Effector CD8-positive, alpha-beta T cell (primary cell): ENCODE measurements at regions not wholly inside any gene's neighbourhood (a gene's known extent, or its start where the extent isn't known, plus 50 kb on each side); places are given as distances from the start of the nearest gene placed in this dataset.
"Not testable (repeated sequence)": the region's sequence is repeated elsewhere in the genome, so short reads cannot be mapped to it uniquely, and the experiment has no call there.

Experiments used
- DNase-seq: peaks from one replicate; lab custom pipeline; 2025; lab: John Stamatoyannopoulos, UW

DNA sequence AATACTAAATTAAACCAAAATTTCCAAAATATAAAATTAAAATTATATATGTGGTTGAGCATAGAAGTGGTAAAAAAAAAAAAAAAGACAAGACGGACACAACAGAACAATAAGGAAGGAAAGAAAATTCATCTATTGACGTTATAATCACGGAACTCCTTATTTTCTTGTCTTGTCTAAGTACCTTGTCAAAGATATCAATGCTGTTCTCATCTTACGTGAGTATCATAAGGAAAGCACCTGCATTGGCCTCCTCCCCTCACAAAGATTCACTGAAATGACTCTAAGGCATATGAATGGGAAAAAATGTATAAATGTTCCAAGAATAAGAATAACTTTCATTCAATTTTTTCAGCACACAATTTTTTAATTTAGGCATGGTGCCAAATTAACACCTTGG lies 135.4 kb downstream of the PPP1R3A start:
- no peak for DNase-seq

DNA sequence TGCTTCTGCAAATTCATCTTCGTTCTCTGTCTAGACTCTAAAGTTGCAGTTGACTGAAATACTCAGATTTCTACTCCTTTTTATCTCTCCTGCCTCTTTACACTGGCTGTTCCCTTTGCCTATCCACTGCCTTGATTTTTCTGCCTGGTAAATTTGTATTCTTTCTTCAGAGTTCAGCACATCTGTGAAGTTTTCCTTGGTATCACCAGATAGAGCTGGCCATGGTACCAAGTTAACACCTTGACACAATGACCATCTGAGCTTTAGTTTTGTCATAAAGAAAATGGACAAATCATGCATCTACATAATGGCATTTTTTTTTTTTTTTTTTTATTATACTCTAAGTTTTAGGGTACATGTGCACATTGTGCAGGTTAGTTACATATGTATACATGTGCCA lies 143.0 kb downstream of the PPP1R3A start:
- no peak for DNase-seq

DNA sequence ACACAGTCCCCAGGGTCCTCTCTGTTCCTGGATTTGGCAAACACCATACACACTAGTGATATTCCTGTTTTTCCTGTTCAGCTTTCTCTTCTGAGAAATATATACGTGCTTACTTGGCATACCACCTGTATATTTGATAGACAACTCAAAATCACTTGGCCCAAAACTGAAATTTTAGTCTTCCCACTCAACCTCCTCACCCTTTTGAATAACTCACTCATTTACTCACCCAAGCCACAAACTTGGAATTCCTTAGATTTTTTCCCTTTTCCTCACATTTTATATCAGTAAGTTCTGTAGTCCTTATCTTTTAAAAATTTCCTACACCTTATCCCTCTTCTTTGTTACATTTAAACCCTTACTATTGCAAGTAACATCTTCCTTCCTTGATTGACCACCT lies 143.4 kb downstream of the PPP1R3A start:
- DNase-seq: no peak

DNA sequence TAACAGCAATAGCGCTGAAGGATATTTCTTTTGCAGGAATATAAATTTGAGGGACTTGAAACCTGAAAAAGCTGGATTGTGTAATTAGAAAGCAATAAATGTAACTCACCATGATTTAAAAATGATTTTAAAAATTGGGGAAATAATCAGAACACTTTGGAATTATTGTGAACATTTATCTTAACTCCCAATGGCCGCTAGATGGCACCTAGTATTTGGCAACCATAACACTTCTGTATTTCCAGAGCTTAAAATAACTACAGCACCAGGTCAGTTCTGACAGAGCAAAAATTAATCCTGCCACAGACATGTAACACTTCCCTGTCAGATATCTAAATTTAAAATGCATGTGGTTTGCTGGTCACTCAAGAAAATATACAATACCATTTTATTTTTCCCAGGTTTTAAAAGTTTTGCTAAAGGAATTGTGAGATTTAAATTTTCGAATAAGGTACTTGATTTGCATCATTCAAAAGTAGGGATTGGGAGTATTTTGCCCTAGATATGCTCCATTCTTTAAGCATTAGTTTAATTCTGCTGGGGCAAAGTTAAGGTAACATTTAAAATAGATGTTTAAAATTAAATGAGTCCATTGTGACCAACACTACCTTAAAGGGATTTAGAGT lies 144.5 kb downstream of the PPP1R3A start:
- no peak for DNase-seq

DNA sequence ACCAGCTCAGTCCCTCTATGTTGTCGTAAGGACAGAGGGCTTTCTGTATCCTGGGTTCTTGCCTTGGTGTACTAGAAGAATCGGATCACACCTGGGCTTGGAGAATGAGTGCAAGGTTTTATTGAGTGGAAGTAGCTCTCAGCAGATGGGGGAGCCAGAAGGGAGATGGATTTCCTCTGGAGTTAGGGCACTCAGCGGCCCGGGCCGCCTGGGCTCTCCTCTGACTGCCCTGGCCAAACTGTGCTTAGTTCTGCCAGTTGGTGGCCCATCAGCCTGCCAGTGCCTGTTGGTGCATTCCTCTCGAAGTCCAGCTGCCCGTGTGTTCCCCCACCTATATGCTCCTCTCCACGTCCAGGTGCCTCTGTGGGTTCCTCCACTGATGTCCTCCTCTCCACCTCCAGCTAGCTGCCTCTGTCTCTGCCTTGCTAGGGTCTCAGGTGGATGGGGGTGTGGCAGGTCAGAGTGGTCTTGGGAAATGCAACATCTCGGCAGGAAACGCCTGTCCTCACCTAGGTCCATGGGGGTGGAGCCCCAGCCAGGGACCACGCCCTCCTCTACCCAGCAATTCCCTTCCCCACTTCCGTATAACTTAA lies 148.6 kb downstream of the PPP1R3A start:
- no peak for DNase-seq

DNA sequence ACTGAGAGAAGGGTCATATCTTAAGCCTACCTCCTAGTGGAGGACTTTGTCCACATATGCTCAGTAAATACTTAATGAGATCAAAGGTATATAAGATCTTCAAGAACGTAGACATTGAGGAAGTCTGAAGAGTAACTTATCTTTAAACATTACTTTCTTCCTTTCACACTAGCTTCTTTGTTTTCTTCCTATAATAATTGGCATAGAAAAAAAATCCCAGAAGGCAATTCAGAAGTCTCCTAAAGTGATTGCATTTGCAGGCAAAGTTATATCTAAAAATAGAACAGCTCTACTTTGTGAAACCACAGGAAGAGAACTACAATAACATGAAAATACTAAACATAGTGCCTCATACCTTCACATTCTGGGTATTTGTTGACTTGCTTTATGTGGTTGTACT lies 150.4 kb downstream of the PPP1R3A start:
- DNase-seq: no peak

DNA sequence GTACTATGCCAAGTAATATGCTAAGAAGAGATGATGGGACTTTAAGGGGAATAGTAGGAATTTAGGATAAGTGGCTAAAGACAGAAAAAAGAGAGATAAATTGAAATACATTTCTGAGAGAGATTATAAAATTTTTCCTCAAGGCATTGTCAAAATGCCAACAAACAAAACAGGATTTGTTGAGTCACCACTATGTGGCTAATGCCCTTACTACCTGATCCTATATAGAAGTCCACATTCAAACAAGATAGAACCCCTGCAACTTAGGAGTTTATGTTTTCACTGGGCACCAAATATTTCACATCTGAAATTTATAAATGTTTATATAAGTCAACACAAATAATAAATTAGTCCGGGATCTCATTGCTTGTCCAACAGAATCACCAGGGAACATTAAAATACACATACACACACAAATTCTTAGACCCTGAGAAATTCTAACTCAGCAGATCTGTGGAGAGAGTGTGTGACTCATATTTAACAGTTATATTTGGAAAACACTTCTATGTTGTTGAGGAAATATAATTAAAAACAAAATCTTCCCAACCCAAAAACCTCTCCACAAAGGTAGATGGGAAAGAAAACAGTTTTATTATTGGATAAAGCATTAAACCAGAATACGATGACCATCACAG lies 154.3 kb downstream of the PPP1R3A start:
- no peak for DNase-seq

DNA sequence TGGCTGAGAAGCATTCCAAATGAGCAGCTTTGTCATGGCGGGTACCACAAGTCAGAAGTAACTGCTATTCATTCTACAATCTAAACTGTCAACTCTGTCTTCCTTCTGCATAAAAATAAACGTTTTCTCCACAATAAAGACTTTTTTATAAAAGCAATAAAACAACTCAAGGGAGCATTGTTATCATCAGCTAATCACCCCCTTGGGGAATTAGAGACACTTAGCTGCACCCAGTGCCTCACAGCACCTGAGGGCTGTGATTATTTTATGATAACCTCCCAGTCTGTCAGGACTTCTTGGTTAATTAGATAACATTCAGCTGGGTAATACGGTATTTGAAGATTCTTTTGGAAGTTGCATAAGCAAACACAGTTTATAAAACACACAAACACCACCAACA lies 155.6 kb downstream of the PPP1R3A start:
- DNase-seq: no peak

DNA sequence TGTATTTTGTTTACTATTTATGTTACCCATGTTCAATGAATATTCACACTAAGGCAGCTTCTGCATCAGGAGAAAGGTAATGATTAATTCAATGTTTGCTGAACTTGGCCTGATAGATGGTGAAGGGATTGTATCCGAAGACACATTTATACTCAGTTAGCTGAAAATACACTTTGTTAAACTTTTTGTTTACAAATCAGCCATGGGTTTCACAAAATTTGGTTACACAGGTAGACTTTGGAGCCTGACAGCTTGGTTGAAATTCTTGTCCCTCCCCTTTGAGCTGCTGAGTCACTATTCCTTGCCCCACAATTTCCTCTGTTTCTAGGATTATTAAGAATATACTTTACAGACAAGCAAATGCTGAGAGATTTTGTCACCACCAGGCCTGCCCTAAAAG lies 162.6 kb downstream of the PPP1R3A start:
- no peak for DNase-seq

DNA sequence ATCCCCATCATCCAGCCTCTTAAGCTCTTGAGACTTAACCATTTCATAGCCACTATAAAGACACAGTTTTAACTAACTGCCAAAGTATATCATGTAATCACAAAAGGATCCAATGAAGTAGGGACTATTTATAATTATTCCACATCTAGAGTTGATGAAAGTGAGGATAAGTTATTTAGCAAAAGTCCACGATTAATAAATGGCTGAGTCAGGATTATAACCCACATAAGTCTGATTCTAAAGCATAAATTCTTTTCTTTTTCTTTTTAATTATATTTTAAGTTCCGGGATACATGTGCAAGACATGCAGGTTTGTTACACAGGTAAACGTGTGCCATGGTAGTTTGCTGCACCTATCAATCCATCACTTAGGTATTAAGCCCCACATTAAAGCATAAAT lies 166.1 kb downstream of the PPP1R3A start:
- no peak for DNase-seq

DNA sequence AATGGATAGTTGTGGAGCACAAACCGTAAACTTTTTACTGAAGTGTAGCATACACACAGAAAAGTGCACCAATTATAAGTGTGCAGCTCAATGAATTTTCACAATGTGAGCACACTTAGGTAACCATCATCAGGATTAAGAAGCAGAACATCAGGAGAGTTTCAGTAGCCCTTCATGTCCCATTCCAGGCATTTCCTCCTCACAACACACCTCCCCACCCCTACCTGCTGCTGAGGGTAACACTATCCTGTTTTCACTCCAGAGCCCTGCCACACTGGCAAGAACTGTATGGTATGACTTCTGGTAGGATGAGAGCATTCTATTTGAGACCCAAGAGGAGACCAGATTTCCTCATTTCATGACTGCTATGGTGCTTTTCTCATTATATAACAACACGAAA lies 166.5 kb downstream of the PPP1R3A start:
- DNase-seq: no peak

DNA sequence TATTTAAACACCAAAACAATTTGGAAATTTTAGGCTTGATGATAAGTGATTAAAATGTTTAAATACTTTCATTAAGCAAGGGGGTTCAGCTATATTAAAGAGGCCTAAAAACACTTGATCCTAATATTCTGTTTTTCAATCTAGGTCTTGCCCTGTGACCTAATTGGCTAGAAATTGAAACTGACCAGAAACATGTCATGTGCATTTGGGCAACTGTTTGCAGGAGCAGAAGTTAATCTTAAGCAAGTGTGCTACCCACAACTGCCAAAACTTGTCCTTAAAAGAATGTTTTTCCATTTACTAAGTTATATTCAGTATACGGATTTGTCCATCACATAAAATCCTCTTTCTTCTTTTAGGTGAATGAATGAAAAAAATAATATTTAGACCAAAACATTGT lies 167.3 kb downstream of the PPP1R3A start:
- DNase-seq: no peak

DNA sequence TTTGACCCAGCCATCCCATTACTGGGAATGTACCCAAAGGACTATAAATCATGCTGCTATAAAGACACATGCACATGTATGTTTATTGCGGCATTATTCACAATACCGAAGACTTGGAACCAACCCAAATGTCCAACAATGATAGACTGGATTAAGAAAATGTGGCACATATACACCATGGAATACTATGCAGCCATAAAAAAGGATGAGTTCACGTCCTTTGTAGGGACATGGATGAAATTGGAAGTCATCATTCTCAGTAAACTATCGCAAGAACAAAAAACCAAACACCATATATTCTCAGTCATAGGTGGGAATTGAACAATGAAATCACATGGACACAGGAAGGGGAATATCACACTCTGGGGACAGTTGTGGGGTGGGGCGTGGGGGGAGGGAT lies 170.4 kb downstream of the PPP1R3A start:
- not testable (repeated sequence) for DNase-seq

DNA sequence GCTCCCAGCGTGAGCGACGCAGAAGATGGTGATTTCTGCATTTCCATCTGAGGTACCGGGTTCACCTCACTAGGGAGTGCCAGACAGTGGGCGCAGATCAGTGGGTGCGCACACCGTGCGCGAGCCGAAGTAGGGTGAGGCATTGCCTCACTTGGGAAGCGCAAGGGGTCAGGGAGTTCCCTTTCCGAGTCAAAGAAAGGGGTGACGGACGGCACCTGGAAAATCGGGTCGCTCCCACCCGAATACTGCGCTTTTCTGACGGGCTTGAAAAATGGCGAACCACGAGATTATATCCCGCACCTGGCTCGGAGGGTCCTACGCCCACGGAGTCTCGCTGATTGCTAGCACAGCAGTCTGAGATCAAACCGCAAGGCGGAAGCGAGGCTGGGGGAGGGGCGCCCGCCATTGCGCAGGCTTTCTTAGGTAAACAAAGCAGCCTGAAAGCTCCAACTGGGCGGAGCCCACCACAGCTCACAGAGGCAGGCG lies 175.8 kb downstream of the PPP1R3A start:
- DNase-seq: not testable (repeated sequence)

DNA sequence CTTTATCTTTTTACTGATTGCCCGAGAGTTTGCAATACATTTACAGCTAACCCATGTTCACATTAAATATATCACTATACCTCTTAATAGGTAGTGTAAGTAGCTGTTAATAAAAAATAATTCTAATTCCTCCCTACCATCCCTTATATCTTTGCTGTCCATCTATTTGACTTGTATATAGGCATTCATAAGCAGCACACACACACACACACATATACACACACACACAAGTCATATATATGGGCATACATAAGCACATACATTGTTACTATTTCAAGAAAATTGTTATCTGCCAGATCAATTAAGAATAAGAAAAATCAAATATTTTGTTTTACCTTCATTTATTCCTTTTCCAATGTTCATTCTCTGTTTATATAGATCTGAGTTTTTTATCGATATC lies 176.4 kb downstream of the PPP1R3A start:
- DNase-seq: no peak

DNA sequence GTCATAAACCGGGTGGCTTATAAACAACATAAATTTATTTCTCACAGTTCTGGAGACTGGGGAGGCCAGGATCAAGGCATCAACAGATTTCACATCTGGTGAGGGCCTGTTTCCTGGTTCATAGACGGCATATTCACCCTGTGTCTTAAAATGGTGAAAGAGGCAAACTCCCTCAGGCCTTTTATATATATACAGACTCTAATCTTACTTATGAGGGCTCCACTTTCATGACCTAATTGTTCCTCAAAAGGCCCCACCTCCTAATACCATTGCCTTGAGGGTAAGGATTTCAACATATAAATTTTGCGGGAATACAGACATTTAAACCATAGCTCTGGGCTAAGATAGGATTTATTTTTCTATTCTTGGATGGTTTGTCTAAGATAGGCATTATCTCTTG lies 187.2 kb downstream of the PPP1R3A start:
- DNase-seq: no peak

DNA sequence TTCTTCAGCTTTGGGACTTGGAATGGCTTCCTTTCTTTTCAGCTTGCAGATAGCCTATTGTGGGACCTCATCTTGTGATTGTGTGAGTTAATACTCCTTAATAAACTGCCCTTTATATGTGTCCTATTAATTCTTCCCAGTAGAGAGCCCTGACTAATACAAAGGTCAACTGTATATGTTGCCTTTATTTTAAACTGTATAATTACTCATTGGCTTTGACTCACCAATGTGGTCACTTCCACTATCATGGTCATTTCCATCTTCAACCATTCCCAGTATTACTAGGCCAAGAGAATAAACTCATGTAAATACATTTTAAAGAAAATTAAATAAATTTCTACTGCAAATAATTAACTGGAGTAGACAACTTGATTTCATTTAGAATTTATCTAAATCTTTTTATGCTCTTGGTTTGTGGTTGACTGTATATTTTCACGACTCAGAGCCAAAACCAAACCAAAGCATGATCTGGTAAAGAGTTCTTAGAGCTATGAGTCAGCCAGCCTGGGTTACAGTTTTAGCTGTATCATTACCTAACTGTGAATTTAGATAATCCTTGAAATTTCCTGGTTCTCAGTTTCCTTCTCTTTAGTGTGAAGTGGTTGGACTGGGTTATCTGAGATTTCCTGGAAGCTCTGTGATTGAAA lies 188.4 kb downstream of the PPP1R3A start:
- no peak for DNase-seq

DNA sequence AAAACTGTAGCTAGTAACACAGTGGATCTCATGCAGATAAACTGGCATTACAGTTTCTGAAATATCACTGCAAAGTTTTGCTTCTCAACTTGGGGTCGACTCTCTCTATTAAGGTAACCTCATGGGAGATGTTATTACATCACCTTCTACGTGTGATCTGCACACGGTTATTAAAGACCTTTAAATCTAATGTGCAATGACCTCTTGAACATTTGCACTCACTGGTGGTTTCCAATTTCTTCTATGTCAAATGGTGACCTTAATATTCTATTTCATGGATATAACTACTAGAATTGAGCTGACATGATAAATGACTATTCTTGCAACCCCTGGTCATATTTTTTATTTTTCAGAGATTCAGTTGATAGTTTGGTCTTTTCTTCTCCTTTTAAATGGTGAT lies 191.3 kb downstream of the PPP1R3A start:
- DNase-seq: no peak

DNA sequence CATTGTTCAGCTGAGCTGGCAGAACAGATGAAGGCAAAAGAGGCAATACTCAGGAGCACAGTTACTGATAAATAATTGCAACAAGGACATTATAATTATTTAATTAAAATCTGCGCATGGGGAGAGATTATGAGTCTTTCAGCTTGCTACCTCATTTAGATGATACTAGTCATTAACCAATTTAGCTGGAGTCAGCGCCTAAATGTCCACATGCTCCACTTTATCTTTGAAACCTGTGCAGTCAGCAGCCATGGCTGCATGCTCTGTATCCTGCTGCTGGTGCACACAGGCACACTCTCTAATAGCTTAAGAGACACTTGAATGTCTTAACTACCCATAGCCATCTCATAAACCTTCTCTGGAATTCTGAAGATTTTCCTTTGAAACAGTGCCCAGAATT lies 196.8 kb downstream of the PPP1R3A start:
- DNase-seq: no peak

DNA sequence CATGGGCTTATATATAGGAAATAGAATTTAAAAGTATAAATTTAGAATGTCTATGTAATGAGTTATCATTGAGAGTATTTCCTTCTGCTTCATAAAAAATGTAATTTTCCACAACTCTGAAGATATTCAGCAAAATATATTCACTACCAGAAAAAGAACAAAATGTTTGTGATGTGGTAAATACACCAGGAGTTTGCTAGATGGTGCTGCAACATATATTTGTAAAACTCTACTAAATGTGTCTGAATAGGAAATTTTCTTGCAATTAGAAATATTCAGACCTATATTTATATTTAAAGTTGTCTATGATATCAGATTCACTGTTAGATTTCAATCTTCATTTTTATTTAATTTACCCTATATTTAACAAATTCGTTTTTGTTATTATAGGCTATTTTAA lies 201.1 kb downstream of the PPP1R3A start:
- no peak for DNase-seq

DNA sequence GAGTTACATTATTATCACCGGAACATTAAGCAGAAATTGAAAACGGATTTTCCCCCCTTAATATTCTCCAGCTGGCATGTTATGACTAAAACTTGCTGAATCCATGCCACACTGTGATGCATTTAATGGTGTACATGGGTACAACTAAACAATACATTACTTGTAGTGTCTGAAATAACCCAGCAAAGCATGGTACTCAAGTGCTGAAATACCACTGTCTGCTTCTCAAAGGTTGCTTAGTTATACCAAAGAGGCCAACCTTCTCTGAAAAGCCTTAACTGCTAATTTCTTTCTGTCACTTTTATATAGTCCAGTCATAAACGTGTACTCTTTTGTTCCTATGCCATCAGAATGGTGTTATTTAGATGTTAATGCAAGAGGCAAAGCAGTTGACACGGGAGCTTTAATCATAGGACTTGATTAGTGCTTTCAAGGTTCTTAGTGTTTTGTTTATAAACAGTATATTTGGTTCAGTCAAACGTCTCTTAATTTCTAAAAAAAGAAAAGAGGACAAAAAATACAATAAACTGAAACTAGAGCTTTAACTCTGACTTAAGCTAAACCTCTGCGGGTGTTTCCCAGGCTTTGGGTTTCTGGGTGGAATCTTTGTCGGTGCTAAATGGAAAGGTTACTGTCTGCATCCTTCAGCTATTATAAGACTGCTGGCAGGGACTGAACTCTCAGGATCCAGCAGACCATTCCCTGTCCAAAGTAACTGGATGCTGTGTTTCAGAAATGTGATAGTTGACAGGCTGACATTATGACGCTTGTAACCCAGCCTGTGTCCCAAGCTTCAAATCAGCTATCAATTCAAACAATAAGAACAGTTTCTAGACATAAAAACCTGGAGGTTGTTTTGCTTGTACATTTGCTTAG lies 202.6 kb downstream of the PPP1R3A start:
- no peak for DNase-seq

DNA sequence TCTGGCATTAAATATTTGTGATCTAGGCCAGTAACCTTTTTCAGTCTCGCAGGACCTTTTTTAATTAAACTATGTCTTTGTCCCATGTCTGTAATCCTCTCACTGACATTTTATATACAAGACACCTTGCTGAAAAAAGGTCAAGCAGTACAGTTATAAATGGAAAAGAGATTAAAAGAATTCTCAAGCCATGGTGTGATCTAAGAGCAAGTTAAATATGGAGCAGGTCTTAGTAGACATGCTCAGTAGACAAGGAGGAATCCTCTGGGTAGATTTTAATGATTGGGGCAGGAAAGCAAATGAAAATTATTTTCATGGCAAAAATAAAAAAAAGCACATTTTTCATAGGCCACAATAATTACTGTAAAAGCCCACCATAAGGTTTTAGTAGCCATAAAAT lies 203.5 kb downstream of the PPP1R3A start:
- DNase-seq: no peak
